GM21526 (cell line): ENCODE measurements at regions not wholly inside any gene's neighbourhood (a gene's known extent, or its start where the extent isn't known, plus 50 kb on each side); places are given as distances from the start of the nearest gene placed in this dataset.

Source experiments
- ATAC-seq: cut with Tn5 transposase; IDR thresholded peaks from one replicate; pipeline ENCODE4 v1.9.1; 2021; ENCODE audit warnings: moderate library complexity; ENCODE audit not compliant: unreplicated experiment, low FRiP score

- ATAC-seq, result no peak
Measured at GRCh38 chr1:5664081-5664768, 328.0 kb downstream of the NPHP4 start.

DNA sequence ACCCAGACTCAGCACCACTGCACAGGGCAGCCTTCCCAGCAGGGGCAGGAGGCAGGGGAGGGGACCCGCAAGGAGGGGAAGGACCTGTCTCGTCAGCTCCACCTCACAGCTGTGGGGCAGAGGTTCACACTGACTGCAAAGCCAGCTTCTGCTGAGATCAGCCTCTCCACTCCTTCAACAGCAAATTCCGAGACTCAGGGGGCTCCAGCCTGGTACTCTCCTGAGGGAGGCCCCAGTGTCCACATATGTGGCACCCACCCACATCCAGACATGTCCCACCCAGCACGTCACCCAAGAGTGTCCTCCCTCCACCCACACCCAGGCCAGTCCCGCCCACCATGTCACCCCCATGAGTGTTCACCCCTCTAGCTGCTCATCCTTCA, 329.5 kb downstream of the NPHP4 start:
- ATAC-seq, result no peak

DNA sequence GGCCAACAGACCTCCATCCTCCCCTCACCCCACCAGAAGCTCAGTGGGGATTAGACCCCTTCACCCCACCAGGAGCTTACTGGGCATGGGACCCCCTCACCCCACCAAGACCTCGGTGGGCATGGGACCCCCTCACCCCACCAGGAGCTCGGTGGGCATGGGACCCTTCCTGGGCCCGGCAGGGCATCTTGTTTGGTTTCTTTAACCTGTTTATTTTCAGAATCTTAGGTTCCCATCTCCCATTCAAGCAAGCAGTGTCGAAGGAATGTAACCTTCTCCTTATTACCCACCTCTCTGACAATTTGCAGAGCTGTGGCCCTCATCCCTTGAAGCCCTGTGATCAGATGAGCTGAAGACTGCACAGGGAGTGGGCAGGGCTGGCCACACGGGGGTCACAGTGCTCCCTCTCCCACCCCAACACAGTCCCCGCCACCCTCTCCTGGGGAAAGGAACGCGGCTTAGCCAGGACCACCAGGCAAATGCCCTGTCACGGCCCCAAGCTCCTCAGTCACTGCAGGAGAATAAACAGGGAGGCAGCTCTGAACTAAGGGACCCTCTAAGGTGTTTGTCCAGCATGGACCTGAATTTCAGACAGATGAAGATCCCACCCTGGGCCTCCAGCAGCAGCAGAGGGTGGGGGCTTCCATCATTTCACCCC, 330.0 kb downstream of the NPHP4 start:
- ATAC-seq, result no peak

DNA sequence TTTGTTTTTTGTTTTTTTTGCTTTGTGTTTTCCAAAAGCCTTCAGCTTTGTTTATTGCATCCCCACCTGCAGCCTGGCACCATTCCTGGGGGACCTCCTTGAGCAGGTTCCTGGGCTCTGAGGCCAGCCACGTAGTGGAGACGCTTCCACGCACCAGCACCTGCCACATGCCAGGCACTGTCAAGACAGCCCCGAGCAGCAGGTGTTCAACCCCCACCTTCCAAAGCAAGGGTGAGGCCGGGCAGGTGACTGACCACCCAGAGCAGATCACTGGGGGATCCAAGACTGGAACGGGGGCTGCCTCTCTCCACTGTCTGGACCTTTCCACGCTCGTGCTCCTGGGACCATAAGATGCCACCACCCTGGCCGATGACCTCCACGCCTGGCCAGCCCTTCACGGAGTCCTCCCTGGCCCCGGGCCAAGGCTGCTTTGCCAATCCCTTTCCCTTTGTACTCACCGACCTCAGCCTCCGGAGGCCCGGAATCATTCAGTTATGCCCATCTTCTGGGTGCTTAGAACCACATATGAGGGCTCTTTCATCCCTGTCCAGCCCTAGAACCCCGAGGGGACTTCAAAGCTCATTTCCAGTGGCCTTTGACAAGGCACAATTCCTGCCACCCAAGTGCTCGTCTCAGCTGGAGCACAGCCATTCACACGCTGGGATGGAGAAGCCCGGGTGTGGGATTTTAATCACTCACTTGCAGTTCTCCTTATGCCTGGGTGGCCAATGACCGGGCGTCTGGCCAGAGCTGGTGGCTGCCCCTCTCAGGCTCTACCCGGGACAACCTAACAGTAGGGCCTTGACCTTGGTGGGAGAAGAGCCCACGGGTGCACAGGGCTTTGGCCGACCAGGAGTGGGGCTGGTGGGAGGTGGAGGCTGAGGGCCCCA, 330.8 kb downstream of the NPHP4 start:
- no peak for ATAC-seq

DNA sequence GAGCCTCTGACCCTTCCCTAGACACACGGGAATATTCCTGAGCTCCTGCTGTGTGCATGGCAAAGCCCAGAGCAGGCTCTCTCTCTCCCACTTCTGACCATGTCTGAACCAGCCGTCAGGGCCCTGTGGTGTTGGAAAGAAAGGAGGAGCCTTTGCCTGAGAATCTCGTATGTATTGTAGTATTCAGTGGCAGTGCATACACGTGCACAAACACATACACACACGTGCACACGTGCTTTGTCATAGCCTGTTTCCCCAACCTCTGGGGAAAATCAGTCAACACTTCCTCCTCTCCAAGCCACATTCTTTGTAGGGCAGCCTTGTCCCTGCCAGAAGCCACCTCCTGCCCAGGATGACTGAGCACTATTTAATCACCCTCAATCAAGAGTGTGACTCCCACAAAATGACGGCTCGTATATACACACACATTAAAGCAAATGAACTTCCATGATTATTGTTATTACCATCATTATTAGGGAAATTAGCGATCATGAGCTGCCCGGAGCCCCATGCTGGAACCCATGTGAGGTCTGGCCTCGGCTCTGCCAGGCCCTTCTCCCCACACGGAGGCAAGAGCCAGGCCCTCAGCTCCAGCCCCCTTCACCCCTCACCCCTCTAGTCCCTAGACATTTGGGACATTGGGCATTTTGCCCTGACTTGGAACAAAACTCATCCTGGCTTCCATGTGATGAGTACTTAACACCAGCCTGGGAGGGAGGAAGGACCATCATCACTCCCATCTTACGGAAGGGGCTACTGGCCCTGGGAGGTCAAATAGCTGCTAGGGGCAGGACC, 331.9 kb downstream of the NPHP4 start:
- ATAC-seq, result no peak

GRCh38 chr1:5659606-5660005, 332.6 kb downstream of the NPHP4 start:
- no peak for ATAC-seq

DNA sequence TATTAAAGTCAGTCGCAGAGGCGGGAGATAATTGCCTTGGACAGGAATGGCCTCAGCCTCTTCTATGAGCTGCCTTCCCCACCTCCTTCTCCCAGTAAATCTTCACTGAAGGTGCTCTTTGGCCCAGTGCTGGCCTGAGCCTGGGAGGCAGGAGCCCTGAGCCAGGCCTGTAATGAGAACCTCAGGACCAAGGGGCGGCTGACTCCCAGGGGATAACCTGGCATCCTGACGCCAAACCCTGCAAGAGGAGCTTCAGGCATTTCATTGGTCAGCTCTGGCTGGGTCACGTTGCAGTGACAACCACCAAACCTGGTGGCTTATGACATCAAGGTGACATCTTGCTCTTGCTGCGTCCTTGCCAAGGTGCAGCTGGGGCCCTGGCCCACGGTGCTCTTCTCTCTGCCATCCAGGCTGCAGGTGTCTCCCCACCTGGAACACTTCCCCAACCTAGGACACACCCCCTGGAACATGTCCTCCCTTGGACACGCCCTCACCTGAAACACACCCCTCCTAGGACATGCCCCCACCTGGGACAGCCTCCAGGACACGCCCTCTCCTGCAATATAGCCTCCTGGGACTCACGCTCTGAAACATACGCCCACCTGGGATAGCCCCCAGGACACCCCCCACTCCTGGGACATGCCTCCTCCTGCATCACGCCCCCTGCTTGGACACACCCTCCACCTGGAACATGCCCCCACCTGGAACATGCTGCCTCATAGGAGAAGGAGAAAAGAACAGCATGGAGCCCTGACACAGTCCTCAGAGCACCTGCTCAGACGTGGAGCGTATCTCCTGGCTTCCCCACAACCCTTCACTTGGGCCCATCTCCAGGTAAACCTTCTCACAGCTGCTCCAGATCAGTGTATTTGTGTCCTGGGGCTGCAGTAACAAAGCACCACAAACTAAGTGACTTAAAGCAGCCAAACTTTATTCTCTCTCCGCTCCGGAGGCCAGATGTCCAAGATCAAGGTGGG, 333.6 kb downstream of the NPHP4 start:
- ATAC-seq, result no peak

- no peak for ATAC-seq
Measured at GRCh38 chr1:5651964-5652821, 340.0 kb downstream of the NPHP4 start.

- no peak for ATAC-seq
Measured at GRCh38 chr1:5651473-5651872, 340.8 kb downstream of the NPHP4 start.

- ATAC-seq, result no peak
Measured at GRCh38 chr1:5651027-5651410, 341.2 kb downstream of the NPHP4 start.

DNA sequence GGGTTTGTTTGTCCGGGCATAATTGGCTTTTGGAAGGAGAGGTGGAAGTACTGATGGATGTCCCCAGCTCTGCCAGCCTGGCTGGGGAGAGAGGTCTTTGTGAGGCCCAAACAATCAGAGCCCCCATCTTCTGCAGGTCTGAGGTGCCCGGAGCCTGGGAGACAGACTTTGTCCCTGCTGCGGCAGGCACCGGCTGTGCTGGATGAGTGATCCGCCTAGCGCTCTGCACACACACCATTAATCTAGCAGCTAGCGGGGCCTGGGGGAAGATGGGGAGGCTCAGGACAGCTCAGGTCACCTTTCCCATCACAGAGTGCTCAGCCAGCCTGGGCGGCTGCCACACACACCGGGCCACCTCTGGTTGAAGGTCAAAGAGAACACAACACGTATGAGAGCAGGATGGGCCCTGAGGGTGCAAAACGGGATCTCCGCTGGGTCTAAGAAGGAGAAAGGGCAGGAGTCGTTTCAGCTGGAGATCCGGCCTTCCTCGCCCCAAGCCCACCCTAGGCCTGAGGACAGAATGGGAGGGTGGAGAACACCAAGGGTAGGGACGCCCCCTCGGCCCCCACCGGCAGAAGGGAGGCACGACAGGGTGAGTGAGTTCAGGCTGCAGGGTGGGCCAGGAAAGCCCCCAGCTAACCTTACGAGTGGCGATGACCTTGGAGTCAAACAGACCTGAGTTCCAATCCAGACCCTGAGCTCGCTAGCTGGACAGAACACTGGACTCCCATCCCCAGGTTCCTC, 341.8 kb downstream of the NPHP4 start:
- no peak for ATAC-seq

DNA sequence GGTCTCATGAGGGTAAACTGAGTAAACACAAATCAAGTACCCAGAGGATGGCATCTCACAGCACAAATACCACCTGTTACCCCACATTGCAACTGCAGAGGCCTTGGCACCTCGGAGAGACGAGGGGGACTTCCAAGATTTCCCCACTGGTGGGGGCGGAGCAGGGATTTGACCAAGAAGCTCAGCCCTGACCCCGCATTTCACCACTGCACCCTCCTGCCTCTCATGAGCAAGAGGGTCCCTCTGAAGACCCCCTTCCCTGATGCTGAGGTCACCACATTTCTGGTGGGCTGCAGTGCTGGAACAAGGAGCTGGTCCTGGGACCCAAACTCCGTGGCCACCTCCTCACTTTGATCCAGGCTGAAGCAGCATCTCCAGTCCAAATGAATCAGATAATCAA, 342.4 kb downstream of the NPHP4 start:
- ATAC-seq, result no peak

- ATAC-seq, result no peak
Measured at GRCh38 chr1:5649166-5649551, 343.1 kb downstream of the NPHP4 start.

DNA sequence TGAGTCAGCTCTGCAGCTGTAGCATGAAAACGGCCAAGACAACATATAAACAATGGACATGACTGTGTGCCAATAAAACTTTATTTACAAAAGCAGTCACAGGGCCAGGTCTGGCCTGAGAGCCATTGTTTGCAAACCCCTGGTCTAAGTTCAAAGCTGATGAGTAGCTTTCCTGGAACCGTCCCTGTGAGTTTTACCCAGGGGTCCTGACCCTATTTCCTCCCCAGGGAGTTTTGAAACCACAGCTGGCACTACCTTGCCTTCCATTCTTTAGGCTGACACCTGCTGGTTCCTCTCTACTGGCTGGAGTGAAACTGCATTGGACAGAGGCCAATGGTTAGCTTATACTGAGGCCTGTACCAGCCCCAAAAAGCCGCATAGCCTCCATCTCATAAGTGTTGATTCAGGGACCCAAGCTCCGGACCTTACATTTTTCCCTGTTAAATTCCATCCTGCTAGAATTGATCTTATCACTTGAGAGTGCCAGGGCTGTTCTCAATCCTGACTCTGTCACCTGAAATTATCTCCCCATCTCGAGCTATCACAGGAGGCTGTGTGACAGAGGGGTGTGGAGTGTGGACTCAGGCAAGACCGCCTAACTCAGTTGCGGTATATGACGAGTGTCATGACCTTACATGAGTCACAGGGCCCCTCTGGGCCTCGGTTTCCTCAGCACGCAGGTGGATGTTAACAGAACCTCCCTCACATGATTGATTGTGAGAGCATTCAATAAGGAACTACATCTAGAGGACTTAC, 343.6 kb downstream of the NPHP4 start:
- no peak for ATAC-seq

- no peak for ATAC-seq
Measured at GRCh38 chr1:5647234-5647633, 345.0 kb downstream of the NPHP4 start.

DNA sequence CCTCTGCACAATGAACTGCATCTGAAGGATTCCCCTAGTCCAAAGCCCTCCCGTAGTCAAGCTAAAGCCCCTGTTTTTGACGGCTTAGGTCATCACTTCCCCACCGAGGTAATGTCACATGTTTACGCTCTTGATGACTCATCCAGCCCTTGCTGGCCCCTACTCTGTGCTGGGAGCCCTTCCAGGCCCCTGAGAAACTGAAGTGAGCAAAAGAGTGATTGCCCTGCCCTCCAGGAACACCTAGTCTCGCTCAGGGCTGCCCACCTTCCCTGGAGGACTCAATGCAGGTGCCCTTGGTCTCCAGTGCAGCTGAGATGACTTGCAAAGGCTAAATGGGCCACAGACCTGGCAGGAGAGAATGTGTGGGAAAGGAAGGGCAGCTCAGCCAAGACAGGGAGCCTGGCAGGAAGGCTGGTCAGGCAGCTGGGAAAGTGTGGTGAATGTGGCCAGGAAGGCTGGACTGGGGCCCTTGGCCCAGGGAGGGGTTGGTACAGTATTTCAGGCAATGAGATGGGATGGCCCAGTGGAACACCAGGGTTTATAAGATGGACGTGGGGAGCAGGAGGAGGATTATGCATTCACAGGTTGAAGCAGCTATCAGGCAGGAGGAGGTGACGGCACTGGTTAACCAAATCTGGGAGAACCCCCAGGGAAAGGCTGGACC, 345.6 kb downstream of the NPHP4 start:
- ATAC-seq, result no peak

DNA sequence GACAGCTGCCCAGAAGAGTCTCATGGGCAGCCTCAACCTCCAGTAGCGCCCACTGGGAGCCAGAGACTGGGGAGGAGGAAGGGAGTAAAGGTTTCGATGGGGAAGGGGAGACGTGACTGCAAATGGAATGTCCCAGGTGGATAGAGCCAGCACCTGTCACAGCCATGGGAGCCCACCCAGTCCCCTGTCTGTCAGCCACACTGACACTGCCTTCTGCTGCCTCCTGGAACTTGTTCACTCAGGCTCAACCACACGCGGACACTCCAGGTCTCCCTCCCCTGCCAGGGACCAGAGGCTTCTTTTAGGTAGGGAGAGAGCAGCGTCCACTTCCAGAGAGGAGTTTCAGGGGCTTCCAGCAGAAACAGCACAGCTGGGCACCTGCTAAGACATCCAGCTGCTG, 346.3 kb downstream of the NPHP4 start:
- no peak for ATAC-seq
